Adrenal gland (tissue), 5 donors: ENCODE measurements at regions not wholly inside any gene's neighbourhood (a gene's known extent, or its start where the extent isn't known, plus 50 kb on each side); places are given as distances from the start of the nearest gene placed in this dataset.

ENCODE experiments used
- CTCF ChIP-seq, 6 experiments: fragments of 450-650 bp in 4 of 6; fragments of 200-600 bp in 2 of 6; sonication (generic) in 1 of 6; IDR thresholded peaks; 1 replicate in 5 of 6; 2 replicates in 1 of 6; pipeline versions ENCODE4 v1.5.1 to v1.8.0; 2016 to 2021; ENCODE audit warnings: antibody characterized with exemption in 6 of 6, mild to moderate bottlenecking in 2 of 6, moderate library complexity in 1 of 6
- POLR2A ChIP-seq, 2 donors: fragments of 450-650 bp; IDR thresholded peaks; one replicate each; pipeline ENCODE4 v1.6.1; 2017; ENCODE audit warnings: antibody characterized with exemption in 2 of 2, mild to moderate bottlenecking in 2 of 2, moderate library complexity in 1 of 2
- donor health status: DM: no; HTN: no; CAD: no.

DNA sequence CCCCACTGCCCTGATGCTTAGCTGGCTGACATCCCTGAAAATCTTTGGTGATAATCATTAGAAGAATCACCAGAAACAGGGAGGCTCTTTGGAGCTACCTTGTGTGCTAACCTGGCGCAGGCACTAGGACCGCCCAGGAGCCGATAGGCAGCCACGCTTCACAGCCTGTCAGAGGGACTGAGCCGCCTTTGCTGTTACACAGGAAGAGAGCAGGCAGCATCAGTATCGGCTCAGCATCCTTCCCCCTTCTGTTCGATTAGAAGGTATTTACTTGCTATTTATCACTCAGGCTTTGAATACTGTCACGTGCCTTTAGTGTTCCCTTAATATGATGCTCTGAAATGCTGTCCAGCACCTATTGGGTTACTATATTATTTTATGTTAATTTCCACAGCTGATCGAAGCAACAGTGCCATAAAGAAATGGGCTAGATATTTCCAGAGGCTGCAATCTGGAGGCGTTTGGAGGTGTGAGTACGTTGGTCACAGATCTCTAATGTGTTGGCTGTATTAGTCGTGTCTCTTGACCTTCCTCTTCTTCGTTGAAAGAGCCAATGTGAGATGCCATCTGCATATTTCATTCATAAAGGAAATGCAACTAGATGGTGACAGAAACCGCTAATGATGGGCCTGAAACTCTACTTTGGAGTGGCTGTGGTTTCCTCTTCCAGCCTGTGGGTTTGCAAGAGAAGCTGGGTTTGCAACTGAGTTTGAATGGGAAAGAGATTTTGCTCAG is 110.4 kb upstream of the RAB27B start:
- TF ChIP-seq CTCF (IDR thresholded peaks at IDR 0.05) = no peak
- no peak for TF ChIP-seq POLR2A (IDR thresholded peaks at IDR 0.05)
